ENCODE measurements at regions not wholly inside any gene's neighbourhood (a gene's known extent, or its start where the extent isn't known, plus 50 kb on each side); places are given as distances from the start of the nearest gene placed in this dataset.

GRCh38 chr1:80509965-80510522 is 1290.7 kb upstream of the ADGRL2 start:
- no TSS peak for BruUV-seq (replicated peaks)
- H3K9me3 Mint-ChIP-seq (ENCODE audit: low read depth, unreplicated experiment), result peaks cover 4% of the 10 kb centered on the region
- no peaks in the 10 kb centered on the region for H3K36me3 Mint-ChIP-seq (ENCODE audit: insufficient read depth, unreplicated experiment)
- H3K27me3 Mint-ChIP-seq (ENCODE audit: unreplicated experiment), result no peaks in the 10 kb centered on the region
- H3K27ac Mint-ChIP-seq (ENCODE audit: unreplicated experiment), result no peak overlapping the region
- TF ChIP-seq CTCF (IDR thresholded peaks at IDR 0.05; ENCODE audit: unreplicated experiment), result no peak
- CTCF ChIA-PET, result no interaction called here
- no peak overlapping the region for H3K4me3 Mint-ChIP-seq (ENCODE audit: low read depth, unreplicated experiment)
- DNase-seq, result no peak
- intact Hi-C loops (cut with micrococcal nuclease; ENCODE audit: unreplicated experiment), result no loop called here
- H3K4me1 Mint-ChIP-seq (ENCODE audit: low read depth, unreplicated experiment), result peaks cover 14% of the 10 kb centered on the region

GRCh38 chr1:80506216-80506615 is 1294.5 kb upstream of the ADGRL2 start:
- H3K4me1 Mint-ChIP-seq (ENCODE audit: low read depth, unreplicated experiment), result peaks cover 25% of the 10 kb centered on the region
- intact Hi-C loops (cut with micrococcal nuclease; ENCODE audit: unreplicated experiment), result no loop called here
- H3K4me3 Mint-ChIP-seq (ENCODE audit: low read depth, unreplicated experiment), result no peak overlapping the region
- DNase-seq, result no peak
- peaks cover 1% of the 10 kb centered on the region for H3K9me3 Mint-ChIP-seq (ENCODE audit: low read depth, unreplicated experiment)
- no peak overlapping the region for H3K27ac Mint-ChIP-seq (ENCODE audit: unreplicated experiment)
- H3K27me3 Mint-ChIP-seq (ENCODE audit: unreplicated experiment), result no peaks in the 10 kb centered on the region
- TF ChIP-seq CTCF (IDR thresholded peaks at IDR 0.05; ENCODE audit: unreplicated experiment), result no peak
- BruUV-seq (replicated peaks), result no TSS peak
- CTCF ChIA-PET, result interaction anchor here (1.1 kb wide), 1 partner anchor 9 kb away, joined by 3 read pairs; no protein-coding TSS in a partner anchor
- no peaks in the 10 kb centered on the region for H3K36me3 Mint-ChIP-seq (ENCODE audit: insufficient read depth, unreplicated experiment)

- no peaks in the 10 kb centered on the region for H3K27me3 Mint-ChIP-seq (ENCODE audit: unreplicated experiment)
- CTCF ChIA-PET, result no interaction called here
- no peaks in the 10 kb centered on the region for H3K9me3 Mint-ChIP-seq (ENCODE audit: low read depth, unreplicated experiment)
- no peak overlapping the region for H3K27ac Mint-ChIP-seq (ENCODE audit: unreplicated experiment)
- no peak for DNase-seq
- TF ChIP-seq CTCF (IDR thresholded peaks at IDR 0.05; ENCODE audit: unreplicated experiment), result no peak
- H3K4me1 Mint-ChIP-seq (ENCODE audit: low read depth, unreplicated experiment), result no peaks in the 10 kb centered on the region
- no peaks in the 10 kb centered on the region for H3K36me3 Mint-ChIP-seq (ENCODE audit: insufficient read depth, unreplicated experiment)
- no TSS peak for BruUV-seq (replicated peaks)
- intact Hi-C loops (cut with micrococcal nuclease; ENCODE audit: unreplicated experiment), result no loop called here
- H3K4me3 Mint-ChIP-seq (ENCODE audit: low read depth, unreplicated experiment), result no peak overlapping the region
Observed at GRCh38 chr1:80498673-80499072, 1302.1 kb upstream of the ADGRL2 start.

GRCh38 chr1:80495806-80496205 is 1304.9 kb upstream of the ADGRL2 start:
- TF ChIP-seq CTCF (IDR thresholded peaks at IDR 0.05; ENCODE audit: unreplicated experiment), result no peak
- intact Hi-C loops (cut with micrococcal nuclease; ENCODE audit: unreplicated experiment), result no loop called here
- Mint-ChIP-seq H3K4me1 (ENCODE audit: low read depth, unreplicated experiment) (no peaks in the 10 kb centered on the region), H3K4me3 (ENCODE audit: low read depth, unreplicated experiment) (no peak overlapping the region), H3K36me3 (ENCODE audit: insufficient read depth, unreplicated experiment) (no peaks in the 10 kb centered on the region), H3K27me3 (ENCODE audit: unreplicated experiment) (no peaks in the 10 kb centered on the region), H3K9me3 (ENCODE audit: low read depth, unreplicated experiment) (no peaks in the 10 kb centered on the region), H3K27ac (ENCODE audit: unreplicated experiment) (no peak overlapping the region)
- CTCF ChIA-PET, result no interaction called here
- BruUV-seq (replicated peaks), result no TSS peak
- no peak for DNase-seq
